ENCODE measurements at regions not wholly inside any gene's neighbourhood (a gene's known extent, or its start where the extent isn't known, plus 50 kb on each side); places are given as distances from the start of the nearest gene placed in this dataset.

DNA sequence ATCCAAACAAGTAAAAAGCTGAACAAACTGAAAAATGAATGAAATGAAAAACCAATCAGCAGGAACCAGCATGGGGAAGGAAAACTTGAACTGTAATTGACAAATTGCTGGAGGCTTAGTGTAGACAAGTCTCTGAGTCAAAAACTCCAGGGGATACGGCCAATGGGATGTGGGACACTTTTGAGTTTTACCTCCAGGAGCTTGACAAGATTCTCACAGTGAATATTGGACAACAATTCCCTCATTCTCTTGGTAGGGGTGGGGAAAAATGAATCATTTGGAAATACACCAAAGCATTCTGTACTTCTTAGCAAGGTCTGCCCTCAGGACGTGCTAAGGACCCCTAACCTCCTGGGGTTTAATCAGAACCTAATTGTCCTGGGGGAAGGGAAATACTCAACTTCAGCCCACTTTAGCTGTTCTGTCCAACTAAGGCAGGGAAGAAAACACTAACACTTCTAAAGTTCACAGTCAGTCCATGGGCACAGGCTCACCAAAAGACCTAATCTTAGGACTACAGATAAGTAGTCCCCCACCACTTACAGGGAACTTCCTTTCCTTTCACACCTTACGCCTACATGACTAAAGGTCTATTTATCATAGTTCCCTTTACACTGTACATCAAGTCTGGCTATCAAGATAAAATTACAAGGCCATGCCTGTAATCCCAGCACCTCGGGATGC is 60.7 kb upstream of the CDC42BPA start:
- H3K4me3 ChIP-seq (ENCODE audit: control insufficient read depth in 2 of 3, extremely low read depth in 1 of 3, insufficient read depth in 2 of 3, low read depth in 1 of 3, low read length in 3 of 3): no peak overlapping the region
- no peaks in the 10 kb centered on the region for H3K9me1 ChIP-seq (ENCODE audit: control insufficient read depth, extremely low read depth, insufficient read depth, low read length)
- no peaks in the 10 kb centered on the region for H3K79me2 ChIP-seq (ENCODE audit: control insufficient read depth, insufficient read depth, low read length)
- H3K27me3 ChIP-seq (ENCODE audit: control insufficient read depth, extremely low read depth, insufficient read depth, low read length): no peaks in the 10 kb centered on the region
- no peaks in the 10 kb centered on the region for H3K4me1 ChIP-seq (ENCODE audit: control insufficient read depth, extremely low read depth, insufficient read depth, low read length)
- H3K9ac ChIP-seq (ENCODE audit: control insufficient read depth, extremely low read depth, insufficient read depth, low read length): no peak overlapping the region
- DNase-seq (ENCODE audit: low read depth, low spot score) (peak; percentile 9), FAIRE-seq (peak; percentile 32)
- dilution Hi-C loops (cut with MboI; ENCODE audit: extremely low pct_ligation_motif_present, low sequenced_read_pairs): no loop called here
- no peak overlapping the region for H3K27ac ChIP-seq (ENCODE audit: control insufficient read depth, insufficient read depth, low read length)
- H2AFZ ChIP-seq (ENCODE audit: control insufficient read depth, low read length): no peak overlapping the region
- H4K20me1 ChIP-seq (ENCODE audit: control insufficient read depth, extremely low read depth, insufficient read depth, low read length): no peaks in the 10 kb centered on the region
- TF ChIP-seq EZH2 (IDR thresholded peaks at IDR 0.05; ENCODE audit: low read length) (no peak), CTCF (optimal IDR thresholded peaks at IDR 0.05 in 1 of 3, IDR thresholded peaks at IDR 0.05 in 1 of 3, conservative IDR thresholded peaks at IDR 0.05 in 1 of 3; ENCODE audit: extremely low read depth in 1 of 3, insufficient read depth in 2 of 3, low read length in 3 of 3) (no peak)
- H3K36me3 ChIP-seq (ENCODE audit: control insufficient read depth in 2 of 2, extremely low read depth in 1 of 2, insufficient read depth in 2 of 2, low read length in 2 of 2): no peaks in the 10 kb centered on the region
- H3K4me2 ChIP-seq (ENCODE audit: control insufficient read depth, extremely low read depth, insufficient read depth, low read depth, low read length): no peak overlapping the region
- no peaks in the 10 kb centered on the region for H3K9me3 ChIP-seq (ENCODE audit: control insufficient read depth, low read depth, low read length)

GRCh38 chr1:227378181-227378580 is 59.9 kb upstream of the CDC42BPA start:
- FAIRE-seq: no peak
- H3K9ac ChIP-seq (ENCODE audit: control insufficient read depth, extremely low read depth, insufficient read depth, low read length): no peak overlapping the region
- H3K4me2 ChIP-seq (ENCODE audit: control insufficient read depth, extremely low read depth, insufficient read depth, low read depth, low read length): no peak overlapping the region
- no peaks in the 10 kb centered on the region for H3K4me1 ChIP-seq (ENCODE audit: control insufficient read depth, extremely low read depth, insufficient read depth, low read length)
- H3K9me1 ChIP-seq (ENCODE audit: control insufficient read depth, extremely low read depth, insufficient read depth, low read length): no peaks in the 10 kb centered on the region
- H3K27ac ChIP-seq (ENCODE audit: control insufficient read depth, insufficient read depth, low read length): no peak overlapping the region
- H4K20me1 ChIP-seq (ENCODE audit: control insufficient read depth, extremely low read depth, insufficient read depth, low read length): no peaks in the 10 kb centered on the region
- no peaks in the 10 kb centered on the region for H3K9me3 ChIP-seq (ENCODE audit: control insufficient read depth, low read depth, low read length)
- no peaks in the 10 kb centered on the region for H3K79me2 ChIP-seq (ENCODE audit: control insufficient read depth, insufficient read depth, low read length)
- H3K4me3 ChIP-seq (ENCODE audit: control insufficient read depth in 2 of 3, extremely low read depth in 1 of 3, insufficient read depth in 2 of 3, low read depth in 1 of 3, low read length in 3 of 3): no peak overlapping the region
- H2AFZ ChIP-seq (ENCODE audit: control insufficient read depth, low read length): no peak overlapping the region
- H3K36me3 ChIP-seq (ENCODE audit: control insufficient read depth in 2 of 2, extremely low read depth in 1 of 2, insufficient read depth in 2 of 2, low read length in 2 of 2): no peaks in the 10 kb centered on the region
- DNase-seq (ENCODE audit: low read depth, low spot score): no peak
- no peaks in the 10 kb centered on the region for H3K27me3 ChIP-seq (ENCODE audit: control insufficient read depth, extremely low read depth, insufficient read depth, low read length)
- dilution Hi-C loops (cut with MboI; ENCODE audit: extremely low pct_ligation_motif_present, low sequenced_read_pairs): no loop called here
- TF ChIP-seq CTCF (optimal IDR thresholded peaks at IDR 0.05 in 1 of 3, IDR thresholded peaks at IDR 0.05 in 1 of 3, conservative IDR thresholded peaks at IDR 0.05 in 1 of 3; ENCODE audit: extremely low read depth in 1 of 3, insufficient read depth in 2 of 3, low read length in 3 of 3) (no peak), EZH2 (IDR thresholded peaks at IDR 0.05; ENCODE audit: low read length) (no peak)

Measured in keratinocyte (primary cell).